HepG2 (cell line): ENCODE measurements at regions not wholly inside any gene's neighbourhood (a gene's known extent, or its start where the extent isn't known, plus 50 kb on each side); places are given as distances from the start of the nearest gene placed in this dataset.

ENCODE experiments used
- ATAC-seq: fragments of 200-7000 bp; cut with Tn5 transposase; 3 replicates; pipeline ENCODE4 v1.9.1; 2020; ENCODE audit warnings: mild to moderate bottlenecking, moderate library complexity
- BruUV-seq: library from RNA; stranded (reverse); fragments of 400-500 nt; replicated peaks from 2 replicates; lab custom pipeline; 2021; lab: Mats Ljungman, UMichigan
- CTCF ChIA-PET: fragments of 300-600 bp; formaldehyde crosslinking; extraction: SDS; loops from one replicate; lab custom pipeline; 2021; ENCODE audit warnings: low total read pairs, inconsistent platforms, low intra/inter-chr PET ratio; lab: Yijun Ruan, JAX
- POLR2A ChIA-PET: fragments of 350-600 bp; sonication (Branson Sonifier 250); formaldehyde crosslinking; loops from one replicate; lab custom pipeline; 2020; ENCODE audit warnings: antibody characterized with exemption, inconsistent platforms; lab: Yijun Ruan, JAX
- DNase-seq: peaks from one replicate; pipeline ENCODE4 v3.0.0-alpha.2; 2015; ENCODE audit warnings: low spot score
- FAIRE-seq: peaks from 3 replicates; lab custom pipeline; 2011; peaks lifted over from hg19 to GRCh38; lab: Jason Lieb, UNC
- H2AFZ ChIP-seq: one replicate; pipeline ENCODE4 v1.6.1; 2011; ENCODE audit warnings: low read length, inconsistent platforms
- H3K27ac ChIP-seq: fragments of 300-600 bp; 3 replicates; pipeline ENCODE4 v1.8.0; 2011; ENCODE audit warnings: mixed run types, mild to moderate bottlenecking, mixed read lengths, low read length, inconsistent platforms; ENCODE audit not compliant: insufficient read depth; ENCODE audit errors: extremely low read length
- H3K27me3 ChIP-seq, 2 experiments: fragments of 200-600 bp in 1 of 2; 2 replicates in 1 of 2; 3 replicates in 1 of 2; pipeline versions ENCODE4 v1.6.0 to v1.8.0; 2011; ENCODE audit warnings: low read length in 2 of 2, mild to moderate bottlenecking in 2 of 2, moderate library complexity in 2 of 2, inconsistent platforms in 1 of 2; ENCODE audit not compliant: insufficient read depth in 2 of 2, control insufficient read depth in 1 of 2
- H3K36me3 ChIP-seq, 2 experiments: fragments of 200-600 bp in 1 of 2; replicated peaks in 1 of 2; 2 replicates in 1 of 2; 3 replicates in 1 of 2; pipeline versions ENCODE4 v1.5.1 to v1.8.0; 2011; ENCODE audit warnings: low read length in 2 of 2, inconsistent platforms in 1 of 2; ENCODE audit not compliant: insufficient read depth in 2 of 2, control insufficient read depth in 1 of 2
- H3K4me1 ChIP-seq: 2 replicates; pipeline ENCODE4 v1.5.1; 2012; ENCODE audit warnings: low read length, inconsistent platforms; ENCODE audit not compliant: insufficient read depth
- H3K4me2 ChIP-seq: 2 replicates; pipeline ENCODE4 v1.6.0; 2011; ENCODE audit warnings: low read depth, low read length, inconsistent platforms
- H3K4me3 ChIP-seq, 3 experiments: fragments of 200-600 bp in 1 of 3; sonication (generic), shearing (Covaris generic) in 1 of 3; replicated peaks in 1 of 3; 2 replicates each; pipeline ENCODE4 v1.5.1; 2011 to 2016; ENCODE audit warnings: low read length in 3 of 3, inconsistent platforms in 2 of 3, low read depth in 2 of 3, mild to moderate bottlenecking in 2 of 3, control low read depth in 1 of 3, mixed read lengths in 1 of 3; ENCODE audit not compliant: insufficient read depth in 1 of 3
- H3K79me2 ChIP-seq: one replicate; pipeline ENCODE4 v1.6.1; 2011; ENCODE audit warnings: low read length, inconsistent platforms; ENCODE audit not compliant: insufficient read depth
- H3K9ac ChIP-seq: 2 replicates; pipeline ENCODE4 v1.6.0; 2011; ENCODE audit warnings: mild to moderate bottlenecking, low read depth, low read length, inconsistent platforms; ENCODE audit not compliant: insufficient read depth
- H3K9me3 ChIP-seq: 2 replicates; pipeline ENCODE4 v1.5.1; 2012; ENCODE audit warnings: mild to moderate bottlenecking, low read length
- H4K20me1 ChIP-seq: 2 replicates; pipeline ENCODE4 v1.6.0; 2011; ENCODE audit warnings: inconsistent platforms, mild to moderate bottlenecking, low read length, moderate library complexity; ENCODE audit not compliant: insufficient read depth
- ADNP ChIP-seq: sonication (generic); formaldehyde crosslinking; IDR thresholded peaks from 2 replicates; pipeline ENCODE4 v1.4.0; 2020; ENCODE audit warnings: missing genetic modification reagents
- CAMTA2 ChIP-seq: sonication (generic); formaldehyde crosslinking; IDR thresholded peaks from 2 replicates; pipeline ENCODE4 v1.4.0; 2020; ENCODE audit warnings: mild to moderate bottlenecking, missing genetic modification reagents, borderline replicate concordance
- FOXC1 ChIP-seq: sonication (generic); formaldehyde crosslinking; IDR thresholded peaks from 2 replicates; pipeline ENCODE4 v1.8.0; 2022; ENCODE audit warnings: mild to moderate bottlenecking, missing genetic modification reagents, borderline replicate concordance
- FOXJ3 ChIP-seq: sonication (generic); formaldehyde crosslinking; IDR thresholded peaks from 2 replicates; pipeline ENCODE4 v1.4.0; 2020; ENCODE audit warnings: missing genetic modification reagents, mild to moderate bottlenecking, borderline replicate concordance
- FOXM1 ChIP-seq: sonication (generic); formaldehyde crosslinking; IDR thresholded peaks from 2 replicates; pipeline ENCODE4 v1.5.0; 2020; ENCODE audit warnings: missing genetic modification reagents
- ISL2 ChIP-seq: sonication (generic); formaldehyde crosslinking; IDR thresholded peaks from 2 replicates; pipeline ENCODE4 v1.5.0; 2020; ENCODE audit warnings: missing genetic modification reagents
- RBFOX2 ChIP-seq: fragments of 200-400 bp; formaldehyde crosslinking; IDR thresholded peaks from 2 replicates; pipeline ENCODE4 v1.6.1; 2017; ENCODE audit warnings: low read depth, mild to moderate bottlenecking, low read length
- TAF1 ChIP-seq: sonication (generic); formaldehyde crosslinking; IDR thresholded peaks from 2 replicates; pipeline ENCODE4 v1.4.0; 2020; ENCODE audit warnings: missing genetic modification reagents
- TFAP4 ChIP-seq: sonication (generic); IDR thresholded peaks from 2 replicates; pipeline ENCODE4 v1.6.1; 2016; ENCODE audit warnings: low read depth, borderline replicate concordance
- YY1 ChIP-seq: IDR thresholded peaks from 2 replicates; pipeline ENCODE4 v1.6.1; 2011; ENCODE audit warnings: low read length, low read depth, moderate library complexity, mild to moderate bottlenecking; ENCODE audit not compliant: insufficient read depth, insufficient replicate concordance
- ZBTB42 ChIP-seq: sonication (generic); formaldehyde crosslinking; IDR thresholded peaks from 2 replicates; pipeline ENCODE4 v1.5.0; 2020; ENCODE audit warnings: mild to moderate bottlenecking, missing genetic modification reagents
- ZNF10 ChIP-seq: sonication (generic); formaldehyde crosslinking; IDR thresholded peaks from 2 replicates; pipeline ENCODE4 v1.4.0; 2020; ENCODE audit warnings: mild to moderate bottlenecking, low read depth, missing genetic modification reagents, borderline replicate concordance
- ZNF510 ChIP-seq: sonication (generic); formaldehyde crosslinking; IDR thresholded peaks from 2 replicates; pipeline ENCODE4 v1.4.0; 2020; ENCODE audit warnings: low read depth, mild to moderate bottlenecking, missing genetic modification reagents
- WGBS: methylation state at CpG from one replicate; pipeline ENCODE4 v1.1.6; 2017; ENCODE audit warnings: low lambda C conversion rate; 5-methylcytosine and 5-hydroxymethylcytosine counted together
- in situ Hi-C: cut with HindIII; loops from 2 replicates; pipeline ENCODE4 v1.10.0; 2017; ENCODE audit warnings: low pct_unique_long_range_greater_than_20kb; ENCODE audit not compliant: extremely low pct_ligation_motif_present
- intact Hi-C: fragments of 100-400 bp; cut with micrococcal nuclease; formaldehyde crosslinking; loops from one replicate; pipeline ENCODE4 v1.10.0; 2022; ENCODE audit not compliant: unreplicated experiment

GRCh38 chr5:62938927-62939326 lies 360.3 kb downstream of the LRRC70 start:
- Histone ChIP-seq H3K4me3 (no peak overlapping the region), H3K79me2 (no peaks in the 10 kb centered on the region), H3K4me2 (no peak overlapping the region), H3K9ac (no peak overlapping the region), H2AFZ (no peak overlapping the region), H4K20me1 (no peaks in the 10 kb centered on the region), H3K27ac (no peak overlapping the region), H3K27me3 (no peaks in the 10 kb centered on the region), H3K4me1 (peaks cover 26% of the 10 kb centered on the region), H3K9me3 (no peaks in the 10 kb centered on the region), H3K36me3 (no peaks in the 10 kb centered on the region)
- CTCF ChIA-PET, result no interaction called here
- intact Hi-C loops (no loop called here), in situ Hi-C loops (no loop called here)
- no peak for DNase-seq
- no peak for ATAC-seq
- POLR2A ChIA-PET, result no interaction called here
- FAIRE-seq, result no peak
- no peak for TF ChIP-seq ZNF10 (CRISPR knock-in tag)
- no peak for TF ChIP-seq FOXM1
- no peak for TF ChIP-seq FOXC1
- no peak for TF ChIP-seq TFAP4
- TF ChIP-seq ADNP, result no peak
- TF ChIP-seq YY1, result no peak
- no peak for TF ChIP-seq CAMTA2
- TF ChIP-seq ZBTB42 (CRISPR knock-in tag), result no peak
- no peak for TF ChIP-seq RBFOX2
- no peak for TF ChIP-seq TAF1
- no peak for TF ChIP-seq ISL2 (CRISPR knock-in tag)
- no peak for TF ChIP-seq ZNF510 (CRISPR knock-in tag)
- TF ChIP-seq FOXJ3 (CRISPR knock-in tag), result no peak
- WGBS, result 59% methylated on average over 3 of the region's 3 CpGs
- BruUV-seq, result no TSS peak
